ENCODE measurements at regions not wholly inside any gene's neighbourhood (a gene's known extent, or its start where the extent isn't known, plus 50 kb on each side); places are given as distances from the start of the nearest gene placed in this dataset.
"Not testable (repeated sequence)": the region's sequence is repeated elsewhere in the genome, so short reads cannot be mapped to it uniquely, and the experiment has no call there.

DNA sequence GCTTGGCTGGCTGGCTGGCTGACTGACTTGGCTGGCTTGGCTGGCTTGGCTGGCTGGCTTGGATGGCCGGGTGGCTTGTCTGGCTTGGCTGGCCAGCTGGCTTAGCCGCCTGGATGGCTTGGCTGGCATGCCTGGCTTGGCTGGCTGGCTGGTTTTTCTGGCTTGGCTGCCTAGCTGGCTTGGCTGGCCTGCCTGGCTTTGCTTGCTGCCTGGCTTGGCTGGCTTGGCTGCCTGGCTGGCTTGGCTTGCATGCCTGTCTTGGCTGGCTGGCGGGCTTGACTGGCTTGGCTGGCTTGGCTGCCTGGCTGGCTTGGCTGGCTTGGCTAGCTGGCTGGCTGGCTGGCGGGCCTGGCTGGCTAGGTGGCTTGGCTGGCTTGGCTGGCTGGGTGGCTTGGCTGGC lies 2830.5 kb downstream of the RPIA start:
- TF ChIP-seq, protein P1, sequence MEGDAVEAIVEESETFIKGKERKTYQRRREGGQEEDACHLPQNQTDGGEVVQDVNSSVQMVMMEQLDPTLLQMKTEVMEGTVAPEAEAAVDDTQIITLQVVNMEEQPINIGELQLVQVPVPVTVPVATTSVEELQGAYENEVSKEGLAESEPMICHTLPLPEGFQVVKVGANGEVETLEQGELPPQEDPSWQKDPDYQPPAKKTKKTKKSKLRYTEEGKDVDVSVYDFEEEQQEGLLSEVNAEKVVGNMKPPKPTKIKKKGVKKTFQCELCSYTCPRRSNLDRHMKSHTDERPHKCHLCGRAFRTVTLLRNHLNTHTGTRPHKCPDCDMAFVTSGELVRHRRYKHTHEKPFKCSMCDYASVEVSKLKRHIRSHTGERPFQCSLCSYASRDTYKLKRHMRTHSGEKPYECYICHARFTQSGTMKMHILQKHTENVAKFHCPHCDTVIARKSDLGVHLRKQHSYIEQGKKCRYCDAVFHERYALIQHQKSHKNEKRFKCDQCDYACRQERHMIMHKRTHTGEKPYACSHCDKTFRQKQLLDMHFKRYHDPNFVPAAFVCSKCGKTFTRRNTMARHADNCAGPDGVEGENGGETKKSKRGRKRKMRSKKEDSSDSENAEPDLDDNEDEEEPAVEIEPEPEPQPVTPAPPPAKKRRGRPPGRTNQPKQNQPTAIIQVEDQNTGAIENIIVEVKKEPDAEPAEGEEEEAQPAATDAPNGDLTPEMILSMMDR (conservative IDR thresholded peaks at IDR 0.05; ENCODE audit: low read depth, low read length) = not testable (repeated sequence)
- not testable (repeated sequence) for TF ChIP-seq EZH2 (IDR thresholded peaks at IDR 0.05; ENCODE audit: low read length, unreplicated experiment)
